GM12878 (cell line): ENCODE measurements at regions not wholly inside any gene's neighbourhood (a gene's known extent, or its start where the extent isn't known, plus 50 kb on each side); places are given as distances from the start of the nearest gene placed in this dataset.

ENCODE experiments used
- ATAC-seq: fragments of 200-7000 bp; cut with Tn5 transposase; 3 replicates; pipeline ENCODE4 v1.9.1; 2020; ENCODE audit warnings: mild to moderate bottlenecking, moderate library complexity
- BruUV-seq: library from RNA; stranded (reverse); fragments of 400-500 nt; replicated peaks from 2 replicates; lab custom pipeline; 2021; lab: Mats Ljungman, UMichigan
- CTCF ChIA-PET: fragments of 300-600 bp; sonication (Branson Sonifier 250); formaldehyde crosslinking; extraction: SDS; loops from one replicate; lab custom pipeline; 2021; ENCODE audit warnings: inconsistent platforms; lab: Yijun Ruan, JAX
- POLR2A ChIA-PET: fragments of 350-600 bp; formaldehyde crosslinking; extraction: SDS; loops from one replicate; lab custom pipeline; 2021; ENCODE audit warnings: inconsistent platforms; lab: Charles Lee
- RAD21 ChIA-PET: fragments of 300-600 bp; sonication (Branson Sonifier 250); formaldehyde crosslinking; loops from one replicate; lab custom pipeline; 2023; ENCODE audit warnings: antibody characterized with exemption; ENCODE audit not compliant: unreplicated experiment; lab: Charles Lee
- SMC1A ChIA-PET: fragments of 300-600 bp; sonication (Branson Sonifier 250); formaldehyde crosslinking; loops from one replicate; lab custom pipeline; 2023; ENCODE audit not compliant: unreplicated experiment, uncharacterized antibody; lab: Charles Lee
- DNase-seq: peaks from one replicate; pipeline ENCODE4 v3.0.0-alpha.2; 2011; ENCODE audit warnings: low read depth, low spot score
- FAIRE-seq: peaks from 3 replicates; lab custom pipeline; 2011; peaks lifted over from hg19 to GRCh38; lab: Jason Lieb, UNC
- H2AFZ ChIP-seq: 2 replicates; pipeline ENCODE4 v1.6.0; 2011; ENCODE audit warnings: low read depth, low read length, control low read depth; ENCODE audit not compliant: control insufficient read depth
- H3K27ac ChIP-seq: 2 replicates; pipeline ENCODE4 v1.5.1; 2011; ENCODE audit warnings: control low read depth; ENCODE audit not compliant: control insufficient read depth, insufficient read depth
- H3K27me3 ChIP-seq, 2 experiments: replicated peaks in 1 of 2; 2 replicates each; pipeline versions ENCODE4 v1.6.0 to v1.6.1; 2011; ENCODE audit warnings: low read length in 1 of 2; ENCODE audit not compliant: control insufficient read depth in 2 of 2, insufficient read depth in 2 of 2
- H3K36me3 ChIP-seq, 2 experiments: 2 replicates each; pipeline ENCODE4 v1.5.1; 2011; ENCODE audit warnings: low read length in 1 of 2; ENCODE audit not compliant: control insufficient read depth in 2 of 2, insufficient read depth in 2 of 2
- H3K4me1 ChIP-seq: 2 replicates; pipeline ENCODE4 v1.6.1; 2011; ENCODE audit warnings: mild to moderate bottlenecking, low read length, moderate library complexity, mixed read lengths; ENCODE audit not compliant: control insufficient read depth, insufficient read depth
- H3K4me2 ChIP-seq: 2 replicates; pipeline ENCODE4 v1.6.0; 2011; ENCODE audit warnings: control low read depth; ENCODE audit not compliant: control insufficient read depth, insufficient read depth
- H3K4me3 ChIP-seq: fragments of 200-600 bp; sonication (generic); 2 replicates; pipeline ENCODE4 v1.5.1; 2016
- H3K79me2 ChIP-seq: 2 replicates; pipeline ENCODE4 v1.6.0; 2011; ENCODE audit warnings: low read length; ENCODE audit not compliant: control insufficient read depth, insufficient read depth
- H3K9ac ChIP-seq: 2 replicates; pipeline ENCODE4 v1.8.0; 2011; ENCODE audit warnings: low read length, control low read depth, mixed read lengths; ENCODE audit not compliant: control insufficient read depth, insufficient read depth
- H3K9me3 ChIP-seq: replicated peaks from 3 replicates; pipeline ENCODE4 v1.5.1; 2011; ENCODE audit warnings: mild to moderate bottlenecking, low read length; ENCODE audit not compliant: control insufficient read depth, insufficient read depth
- H4K20me1 ChIP-seq: 2 replicates; pipeline ENCODE4 v1.6.0; 2011; ENCODE audit not compliant: control insufficient read depth, insufficient read depth
- BACH1 ChIP-seq: fragments of 450-650 bp; IDR thresholded peaks from 2 replicates; pipeline ENCODE4 v1.6.1; 2017; ENCODE audit warnings: mild to moderate bottlenecking, borderline replicate concordance
- BCL11A ChIP-seq: IDR thresholded peaks from 2 replicates; pipeline ENCODE4 v1.6.1; 2011; ENCODE audit warnings: low read depth, low read length
- BCL3 ChIP-seq: IDR thresholded peaks from 2 replicates; pipeline ENCODE4 v1.6.1; 2011; ENCODE audit warnings: borderline replicate concordance, low read depth, mild to moderate bottlenecking, moderate library complexity, low read length; ENCODE audit not compliant: insufficient read depth, poor library complexity, severe bottlenecking
- BRCA1 ChIP-seq: IDR thresholded peaks from 2 replicates; pipeline ENCODE4 v1.6.1; 2011; ENCODE audit warnings: low read depth, low read length, improper control_type of control experiment
- CHD4 ChIP-seq: fragments of 200-600 bp; sonication (generic); IDR thresholded peaks from 2 replicates; pipeline ENCODE4 v1.6.1; 2016; ENCODE audit warnings: mild to moderate bottlenecking
- ETV6 ChIP-seq, 2 experiments: fragments of 450-650 bp in 1 of 2; IDR thresholded peaks in 1 of 2; conservative IDR thresholded peaks in 1 of 2; 2 replicates each; pipeline ENCODE4 v1.6.1; 2014; ENCODE audit warnings: antibody characterized with exemption in 1 of 2, borderline replicate concordance in 1 of 2, low read depth in 1 of 2, mild to moderate bottlenecking in 1 of 2, moderate library complexity in 1 of 2
- FOXM1 ChIP-seq: IDR thresholded peaks from 2 replicates; pipeline ENCODE4 v1.6.1; 2012; ENCODE audit warnings: low read depth, mild to moderate bottlenecking, inconsistent platforms, low read length, moderate library complexity
- HDAC2 ChIP-seq: fragments of 200-600 bp; sonication (generic); IDR thresholded peaks from 2 replicates; pipeline ENCODE4 v1.6.1; 2017
- HDGF ChIP-seq: fragments of 450-650 bp; IDR thresholded peaks from 2 replicates; pipeline ENCODE4 v1.6.1; 2016; ENCODE audit warnings: antibody characterized with exemption
- NR2C2 ChIP-seq: IDR thresholded peaks from 2 replicates; pipeline ENCODE4 v1.6.1; 2011; ENCODE audit warnings: borderline replicate concordance, low read depth; ENCODE audit not compliant: control insufficient read depth, insufficient read length
- PML ChIP-seq: IDR thresholded peaks from 2 replicates; pipeline ENCODE4 v1.6.1; 2012; ENCODE audit warnings: low read length, inconsistent platforms
- REST ChIP-seq: IDR thresholded peaks from 2 replicates; pipeline ENCODE4 v1.6.1; 2012; ENCODE audit warnings: mild to moderate bottlenecking, low read depth, low read length
- SIX5 ChIP-seq: IDR thresholded peaks from 2 replicates; pipeline ENCODE4 v1.6.1; 2011; ENCODE audit warnings: mild to moderate bottlenecking, low read depth, low read length, moderate library complexity; ENCODE audit not compliant: severe bottlenecking
- SMAD5 ChIP-seq: IDR thresholded peaks from 2 replicates; pipeline ENCODE4 v1.6.1; 2016; ENCODE audit warnings: antibody characterized with exemption, low read depth
- SMC3 ChIP-seq: IDR thresholded peaks from 2 replicates; pipeline ENCODE4 v1.6.1; 2011; ENCODE audit warnings: low read length, improper control_type of control experiment, borderline replicate concordance
- SREBF2 ChIP-seq: IDR thresholded peaks from 2 replicates; pipeline ENCODE4 v1.6.1; 2012; ENCODE audit warnings: mild to moderate bottlenecking, low read length
- SUPT20H ChIP-seq: IDR thresholded peaks from 2 replicates; pipeline ENCODE4 v1.6.1; 2011; ENCODE audit warnings: low read depth, mild to moderate bottlenecking, low read length, moderate library complexity, borderline replicate concordance; ENCODE audit not compliant: control insufficient read depth
- ZSCAN29 ChIP-seq: fragments of 450-650 bp; IDR thresholded peaks from 2 replicates; pipeline ENCODE4 v1.6.1; 2017; ENCODE audit warnings: mild to moderate bottlenecking, moderate library complexity
- ZZZ3 ChIP-seq: IDR thresholded peaks from 2 replicates; pipeline ENCODE4 v1.6.1; 2011; ENCODE audit warnings: low read depth; ENCODE audit not compliant: control insufficient read depth, insufficient read length
- WGBS: methylation state at CpG from one replicate; pipeline ENCODE4 v1.1.6; 2016; ENCODE audit warnings: low lambda C conversion rate; ENCODE audit not compliant: insufficient replicate concordance, insufficient coverage; ENCODE audit errors: missing lambda C conversion rate; 5-methylcytosine and 5-hydroxymethylcytosine counted together
- in situ Hi-C: fragments of 300-500 bp; cut with MboI; formaldehyde crosslinking; loops from 9 replicates; pipeline ENCODE4 v1.14.3; 2018; ENCODE audit warnings: mixed read lengths
- intact Hi-C: fragments of 100-400 bp; cut with micrococcal nuclease; formaldehyde crosslinking; loops from one replicate; pipeline ENCODE4 v1.14.2; 2022; ENCODE audit not compliant: unreplicated experiment

- SMC1A ChIA-PET = interaction anchor here (0.7 to 17.2 kb wide), 15 partner anchors 10 to 151 kb away, joined by 3 to 325 read pairs (median 5); no protein-coding TSS in a partner anchor
- H3K27me3 ChIP-seq = no peaks in the 10 kb centered on the region
- ATAC-seq (peak; percentile 62), FAIRE-seq (peak; percentile 23), DNase-seq (peak; percentile 99)
- peak overlapping the region; percentile 28 for H3K4me2 ChIP-seq
- H4K20me1 ChIP-seq = no peaks in the 10 kb centered on the region
- no peak overlapping the region for H2AFZ ChIP-seq
- BruUV-seq = no TSS peak
- peaks cover 97% of the 10 kb centered on the region for H3K4me1 ChIP-seq
- RAD21 ChIA-PET = interaction anchor here (0.6 to 10.9 kb wide), 11 partner anchors 9 to 391 kb away, joined by 3 to 222 read pairs (median 10); no protein-coding TSS in a partner anchor
- H3K9ac ChIP-seq = peak overlapping the region; percentile 65; the same call in 1 of the 2 replicates
- in situ Hi-C loops (loop anchor here (5.0 kb wide), 2 partner anchors 72 to 152 kb away; no protein-coding TSS in a partner anchor), intact Hi-C loops (loop anchor here (1.0 to 10.0 kb wide), 6 partner anchors 52 to 1890 kb away; partner anchors contain the start of gene CADM1)
- WGBS = 10% methylated on average over 5 of the region's 6 CpGs
- H3K27ac ChIP-seq = peak overlapping the region; percentile 95
- no peaks in the 10 kb centered on the region; the same call in 1 of the 2 replicates for H3K79me2 ChIP-seq
- no peaks in the 10 kb centered on the region for H3K36me3 ChIP-seq
- CTCF ChIA-PET = interaction anchor here (0.8 to 4.9 kb wide), 13 partner anchors 7 to 411 kb away, joined by 3 to 48 read pairs (median 4); no protein-coding TSS in a partner anchor
- H3K9me3 ChIP-seq = no peaks in the 10 kb centered on the region
- no peak overlapping the region for H3K4me3 ChIP-seq
- POLR2A ChIA-PET = interaction anchor here (0.7 to 13.8 kb wide), 11 partner anchors 8 to 152 kb away, joined by 3 to 122 read pairs (median 4); no protein-coding TSS in a partner anchor
- TF ChIP-seq BCL3 = peak; percentile 100
- peak in 1 of 2 experiments; percentile 83; a peak in 1 of 4 replicates for TF ChIP-seq ETV6 (conservative IDR thresholded peaks at IDR 0.05 in 1 of 2, IDR thresholded peaks at IDR 0.05 in 1 of 2; ENCODE audit: borderline replicate concordance in 1 of 2, low read depth in 1 of 2)
- no peak for TF ChIP-seq ZZZ3
- TF ChIP-seq BRCA1 = no peak
- TF ChIP-seq ZSCAN29 = no peak
- TF ChIP-seq BACH1 = peak; percentile 87; the same call in 1 of the 2 replicates
- peak; percentile 95 for TF ChIP-seq BCL11A
- no peak for TF ChIP-seq HDAC2
- no peak for TF ChIP-seq FOXM1
- no peak for TF ChIP-seq PML
- TF ChIP-seq CHD4 = peak; percentile 53; the same call in 1 of the 2 replicates
- TF ChIP-seq NR2C2 = no peak
- no peak for TF ChIP-seq SUPT20H
- no peak for TF ChIP-seq SREBF2
- TF ChIP-seq HDGF = peak; percentile 88
- TF ChIP-seq REST = 0 out of 2 replicates have a peak, but pooled peaks have one; percentile 15
- TF ChIP-seq SMAD5 = peak; percentile 53; the same call in 1 of the 2 replicates
- TF ChIP-seq SMC3 = peak; percentile 14; the same call in 1 of the 2 replicates
- TF ChIP-seq SIX5 = no peak
Measured at GRCh38 chr11:115924744-115925567, 420.7 kb upstream of the CADM1 start.
